HT-29 (cell line): ENCODE measurements at regions not wholly inside any gene's neighbourhood (a gene's known extent, or its start where the extent isn't known, plus 50 kb on each side); places are given as distances from the start of the nearest gene placed in this dataset.
A peak's percentile ranks its signal among the peaks of the same experiment; 100 is the strongest.
"Not testable (repeated sequence)": the region's sequence is repeated elsewhere in the genome, so short reads cannot be mapped to it uniquely, and the experiment has no call there.

Source experiments
- DNase-seq: peaks from one replicate; pipeline ENCODE4 v3.0.0-alpha.2; 2015; ENCODE audit warnings: low spot score

- DNase-seq, result no peak
Measured at GRCh38 chr10:84571146-84571545, 242.8 kb downstream of the CCSER2 start.

- DNase-seq, result peak; percentile 8
Measured at GRCh38 chr10:84574102-84574501, 245.7 kb downstream of the CCSER2 start.

- DNase-seq, result no peak
Measured at GRCh38 chr10:84581976-84582375, 253.6 kb downstream of the CCSER2 start.

- no peak for DNase-seq
Measured at GRCh38 chr10:84583501-84583900, 255.1 kb downstream of the CCSER2 start.

GRCh38 chr10:84587789-84588188 lies 259.4 kb downstream of the CCSER2 start:
- DNase-seq, result peak; percentile 43

GRCh38 chr10:84588426-84588825 lies 260.0 kb downstream of the CCSER2 start:
- no peak for DNase-seq

GRCh38 chr10:84588971-84589370 lies 260.6 kb downstream of the CCSER2 start:
- no peak for DNase-seq

- no peak for DNase-seq
Measured at GRCh38 chr10:84589526-84590205, 261.3 kb downstream of the CCSER2 start.

- no peak for DNase-seq
Measured at GRCh38 chr10:84590327-84591193, 262.2 kb downstream of the CCSER2 start.

- no peak for DNase-seq
Measured at GRCh38 chr10:84593506-84593905, 265.1 kb downstream of the CCSER2 start.

- DNase-seq, result no peak
Measured at GRCh38 chr10:84596585-84596984, 268.2 kb downstream of the CCSER2 start.

GRCh38 chr10:84599254-84599653 lies 270.9 kb downstream of the CCSER2 start:
- no peak for DNase-seq

GRCh38 chr10:84600947-84601346 lies 272.6 kb downstream of the CCSER2 start:
- no peak for DNase-seq

- DNase-seq, result not testable (repeated sequence)
Measured at GRCh38 chr10:84602543-84602942, 274.2 kb downstream of the CCSER2 start.

- DNase-seq, result no peak
Measured at GRCh38 chr10:84603971-84604370, 275.6 kb downstream of the CCSER2 start.

GRCh38 chr10:84605802-84606201 lies 277.4 kb downstream of the CCSER2 start:
- no peak for DNase-seq

GRCh38 chr10:84606428-84606827 lies 278.0 kb downstream of the CCSER2 start:
- no peak for DNase-seq

- DNase-seq, result no peak
Measured at GRCh38 chr10:84607044-84607443, 278.7 kb downstream of the CCSER2 start.

GRCh38 chr10:84607523-84607922 lies 279.1 kb downstream of the CCSER2 start:
- no peak for DNase-seq

- DNase-seq, result no peak
Measured at GRCh38 chr10:84608126-84608525, 279.7 kb downstream of the CCSER2 start.

GRCh38 chr10:84613336-84614021 lies 285.1 kb downstream of the CCSER2 start:
- DNase-seq, result peak; percentile 79

GRCh38 chr10:84626397-84627087 lies 298.2 kb downstream of the CCSER2 start:
- no peak for DNase-seq
